ENCODE measurements at regions not wholly inside any gene's neighbourhood (a gene's known extent, or its start where the extent isn't known, plus 50 kb on each side); places are given as distances from the start of the nearest gene placed in this dataset.

DNA sequence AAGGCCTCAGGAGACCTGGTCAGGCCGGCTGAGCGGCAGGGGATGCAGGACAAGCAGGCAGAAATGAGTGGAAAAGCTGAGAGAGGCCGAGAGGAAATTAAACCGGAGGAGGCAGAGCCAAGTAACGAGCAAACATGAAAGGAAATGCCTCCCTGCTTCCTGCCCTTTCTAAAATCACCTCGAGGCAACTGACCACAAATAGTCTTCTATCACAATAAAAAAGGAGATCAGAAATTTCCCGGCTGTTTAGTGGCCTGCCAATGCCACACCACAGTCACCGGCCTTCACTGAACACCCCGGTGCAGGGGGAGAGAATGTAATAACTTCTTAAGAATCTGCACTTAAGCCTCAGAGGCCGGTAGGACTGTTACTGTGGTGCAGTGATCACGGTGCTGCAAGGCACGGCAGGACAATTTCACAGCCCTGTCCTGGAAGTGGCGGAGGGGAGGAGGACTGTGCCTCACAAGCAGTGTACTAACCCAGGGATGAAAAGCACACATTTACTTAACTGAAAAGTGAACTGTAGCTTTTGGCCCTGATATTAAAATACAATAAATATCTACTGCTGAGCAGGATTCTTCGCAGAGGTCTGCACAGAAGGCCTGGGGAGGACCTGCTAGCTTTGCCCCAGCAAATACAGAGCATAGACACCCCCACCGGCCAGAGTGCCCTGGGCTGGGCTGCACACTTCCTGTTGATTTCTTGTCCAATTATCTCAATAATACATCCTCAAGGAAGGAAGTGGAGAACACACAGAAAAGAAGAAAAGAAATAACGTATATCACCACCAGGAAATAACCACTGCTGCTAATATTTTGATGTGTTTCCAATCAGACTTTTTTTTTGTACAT is 183.5 kb upstream of the NSMCE3 start:
- Histone ChIP-seq H3K4me3 (ENCODE audit: control insufficient read depth in 2 of 3, extremely low read depth in 1 of 3, insufficient read depth in 2 of 3, low read depth in 1 of 3, low read length in 3 of 3) (no peak overlapping the region), H3K4me2 (ENCODE audit: control insufficient read depth, extremely low read depth, insufficient read depth, low read depth, low read length) (no peak overlapping the region), H3K4me1 (ENCODE audit: control insufficient read depth, extremely low read depth, insufficient read depth, low read length) (no peaks in the 10 kb centered on the region), H3K27ac (ENCODE audit: control insufficient read depth, insufficient read depth, low read length) (no peak overlapping the region), H3K27me3 (ENCODE audit: control insufficient read depth, extremely low read depth, insufficient read depth, low read length) (no peaks in the 10 kb centered on the region), H2AFZ (ENCODE audit: control insufficient read depth, low read length) (no peak overlapping the region), H3K9ac (ENCODE audit: control insufficient read depth, extremely low read depth, insufficient read depth, low read length) (no peak overlapping the region), H3K9me3 (ENCODE audit: control insufficient read depth, low read depth, low read length) (peaks cover 1% of the 10 kb centered on the region), H3K79me2 (ENCODE audit: control insufficient read depth, insufficient read depth, low read length) (no peaks in the 10 kb centered on the region), H3K9me1 (ENCODE audit: control insufficient read depth, extremely low read depth, insufficient read depth, low read length) (no peaks in the 10 kb centered on the region), H3K36me3 (ENCODE audit: control insufficient read depth in 2 of 2, extremely low read depth in 1 of 2, insufficient read depth in 2 of 2, low read length in 2 of 2) (no peaks in the 10 kb centered on the region), H4K20me1 (ENCODE audit: control insufficient read depth, extremely low read depth, insufficient read depth, low read length) (no peaks in the 10 kb centered on the region)
- DNase-seq (ENCODE audit: low read depth, low spot score), result no peak
- dilution Hi-C loops (cut with MboI; ENCODE audit: extremely low pct_ligation_motif_present, low sequenced_read_pairs), result no loop called here
- no peak for TF ChIP-seq EZH2 (IDR thresholded peaks at IDR 0.05; ENCODE audit: low read length)
- TF ChIP-seq, protein P1, sequence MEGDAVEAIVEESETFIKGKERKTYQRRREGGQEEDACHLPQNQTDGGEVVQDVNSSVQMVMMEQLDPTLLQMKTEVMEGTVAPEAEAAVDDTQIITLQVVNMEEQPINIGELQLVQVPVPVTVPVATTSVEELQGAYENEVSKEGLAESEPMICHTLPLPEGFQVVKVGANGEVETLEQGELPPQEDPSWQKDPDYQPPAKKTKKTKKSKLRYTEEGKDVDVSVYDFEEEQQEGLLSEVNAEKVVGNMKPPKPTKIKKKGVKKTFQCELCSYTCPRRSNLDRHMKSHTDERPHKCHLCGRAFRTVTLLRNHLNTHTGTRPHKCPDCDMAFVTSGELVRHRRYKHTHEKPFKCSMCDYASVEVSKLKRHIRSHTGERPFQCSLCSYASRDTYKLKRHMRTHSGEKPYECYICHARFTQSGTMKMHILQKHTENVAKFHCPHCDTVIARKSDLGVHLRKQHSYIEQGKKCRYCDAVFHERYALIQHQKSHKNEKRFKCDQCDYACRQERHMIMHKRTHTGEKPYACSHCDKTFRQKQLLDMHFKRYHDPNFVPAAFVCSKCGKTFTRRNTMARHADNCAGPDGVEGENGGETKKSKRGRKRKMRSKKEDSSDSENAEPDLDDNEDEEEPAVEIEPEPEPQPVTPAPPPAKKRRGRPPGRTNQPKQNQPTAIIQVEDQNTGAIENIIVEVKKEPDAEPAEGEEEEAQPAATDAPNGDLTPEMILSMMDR (optimal IDR thresholded peaks at IDR 0.05 in 1 of 3, IDR thresholded peaks at IDR 0.05 in 1 of 3, conservative IDR thresholded peaks at IDR 0.05 in 1 of 3; ENCODE audit: extremely low read depth in 1 of 3, insufficient read depth in 2 of 3, low read length in 3 of 3), result no peak
- no peak for FAIRE-seq

DNA sequence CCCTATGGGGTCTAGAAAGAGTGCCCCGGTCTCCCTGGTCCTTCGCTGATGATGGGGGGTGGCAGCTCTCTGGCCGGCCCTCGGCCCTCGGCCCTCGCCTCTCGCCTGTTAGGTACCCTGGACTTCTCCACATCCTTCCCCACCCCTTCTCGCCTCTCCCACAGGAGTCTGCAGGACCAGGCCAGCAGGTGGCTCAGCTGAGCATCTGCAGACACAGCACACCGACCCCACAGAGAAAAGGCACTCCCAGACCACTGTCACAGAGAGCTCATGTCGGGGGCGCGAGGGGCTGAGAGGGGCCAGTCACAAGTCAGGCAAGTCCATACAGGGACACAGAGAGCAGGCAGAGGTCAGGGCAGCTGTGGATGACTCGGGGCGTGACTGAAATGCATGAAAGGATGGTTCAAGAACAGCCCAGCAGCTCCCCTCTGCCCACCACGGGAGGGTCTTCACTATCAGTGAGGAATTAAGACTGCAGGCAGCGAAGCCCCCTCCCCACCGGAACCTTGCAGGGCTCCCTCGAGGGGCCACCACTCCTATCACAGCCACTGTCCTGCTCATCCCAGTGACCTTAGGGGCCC is 181.7 kb upstream of the NSMCE3 start:
- dilution Hi-C loops (cut with MboI; ENCODE audit: extremely low pct_ligation_motif_present, low sequenced_read_pairs), result no loop called here
- no peaks in the 10 kb centered on the region for H3K79me2 ChIP-seq (ENCODE audit: control insufficient read depth, insufficient read depth, low read length)
- H3K4me1 ChIP-seq (ENCODE audit: control insufficient read depth, extremely low read depth, insufficient read depth, low read length), result no peaks in the 10 kb centered on the region
- peaks cover 1% of the 10 kb centered on the region for H3K9me3 ChIP-seq (ENCODE audit: control insufficient read depth, low read depth, low read length)
- DNase-seq (ENCODE audit: low read depth, low spot score) (no peak), FAIRE-seq (no peak)
- H2AFZ ChIP-seq (ENCODE audit: control insufficient read depth, low read length), result no peak overlapping the region
- H3K4me3 ChIP-seq (ENCODE audit: control insufficient read depth in 2 of 3, extremely low read depth in 1 of 3, insufficient read depth in 2 of 3, low read depth in 1 of 3, low read length in 3 of 3), result no peak overlapping the region
- no peak overlapping the region for H3K4me2 ChIP-seq (ENCODE audit: control insufficient read depth, extremely low read depth, insufficient read depth, low read depth, low read length)
- H3K9ac ChIP-seq (ENCODE audit: control insufficient read depth, extremely low read depth, insufficient read depth, low read length), result no peak overlapping the region
- no peaks in the 10 kb centered on the region for H3K36me3 ChIP-seq (ENCODE audit: control insufficient read depth in 2 of 2, extremely low read depth in 1 of 2, insufficient read depth in 2 of 2, low read length in 2 of 2)
- no peak for TF ChIP-seq EZH2 (IDR thresholded peaks at IDR 0.05; ENCODE audit: low read length)
- TF ChIP-seq, protein P1 (optimal IDR thresholded peaks at IDR 0.05 in 1 of 3, IDR thresholded peaks at IDR 0.05 in 1 of 3, conservative IDR thresholded peaks at IDR 0.05 in 1 of 3; ENCODE audit: extremely low read depth in 1 of 3, insufficient read depth in 2 of 3, low read length in 3 of 3), result peak in 1 of 3 experiments; percentile 27
- H4K20me1 ChIP-seq (ENCODE audit: control insufficient read depth, extremely low read depth, insufficient read depth, low read length), result no peaks in the 10 kb centered on the region
- H3K9me1 ChIP-seq (ENCODE audit: control insufficient read depth, extremely low read depth, insufficient read depth, low read length), result no peaks in the 10 kb centered on the region
- H3K27ac ChIP-seq (ENCODE audit: control insufficient read depth, insufficient read depth, low read length), result no peak overlapping the region
- no peaks in the 10 kb centered on the region for H3K27me3 ChIP-seq (ENCODE audit: control insufficient read depth, extremely low read depth, insufficient read depth, low read length)
